Spinal cord (tissue), 9 donors: ENCODE measurements at regions not wholly inside any gene's neighbourhood (a gene's known extent, or its start where the extent isn't known, plus 50 kb on each side); places are given as distances from the start of the nearest gene placed in this dataset.

Experiments used
- DNase-seq, 6 donors: peaks; one replicate each; pipeline versions ENCODE4 v3.0.0 to v3.0.0-alpha.2; 2013 to 2015; ENCODE audit warnings: low spot score in 6 of 6, low read depth in 4 of 6
- H3K27ac ChIP-seq: one replicate; pipeline ENCODE4 v1.5.1; 2013; ENCODE audit warnings: low read depth, low read length, control low read depth
- H3K27me3 ChIP-seq: one replicate; pipeline ENCODE4 v1.6.1; 2013; ENCODE audit warnings: low read length; ENCODE audit not compliant: control insufficient read depth, insufficient read depth
- H3K36me3 ChIP-seq: one replicate; pipeline ENCODE4 v1.6.1; 2013; ENCODE audit warnings: low read length; ENCODE audit not compliant: control insufficient read depth, insufficient read depth
- H3K4me1 ChIP-seq: one replicate; pipeline ENCODE4 v1.6.1; 2013; ENCODE audit warnings: low read length; ENCODE audit not compliant: control insufficient read depth, insufficient read depth
- H3K4me3 ChIP-seq: one replicate; pipeline ENCODE4 v1.5.1; 2013; ENCODE audit warnings: low read depth, low read length, control low read depth
- H3K9me3 ChIP-seq: one replicate; pipeline ENCODE4 v1.6.1; 2013; ENCODE audit warnings: low read length; ENCODE audit not compliant: control insufficient read depth, insufficient read depth
- WGBS: methylation state at CpG from one replicate; pipeline ENCODE4 v1.1.5; 2013; ENCODE audit warnings: missing lambda C conversion rate; ENCODE audit not compliant: insufficient coverage; 5-methylcytosine and 5-hydroxymethylcytosine counted together
- donor health status: healthy.

- H3K4me1 ChIP-seq, result peaks cover 26% of the 10 kb centered on the region
- no peaks in the 10 kb centered on the region for H3K36me3 ChIP-seq
- H3K4me3 ChIP-seq, result no peak overlapping the region
- no peak overlapping the region for H3K27ac ChIP-seq
- H3K9me3 ChIP-seq, result peaks cover 1% of the 10 kb centered on the region
- no peak for DNase-seq
- 85% methylated on average over 5 of the region's 7 CpGs for WGBS
- H3K27me3 ChIP-seq, result peaks cover 16% of the 10 kb centered on the region
Observed at GRCh38 chr17:77568540-77568939, 390.0 kb upstream of the TNRC6C start.

- no peak overlapping the region for H3K27ac ChIP-seq
- no peak overlapping the region for H3K4me3 ChIP-seq
Observed at GRCh38 chr17:77569846-77570564, 388.5 kb upstream of the TNRC6C start.

GRCh38 chr17:77570565-77570898, 388.0 kb upstream of the TNRC6C start:
- peaks cover 16% of the 10 kb centered on the region for H3K27me3 ChIP-seq

More at GRCh38 chr17:77569846-77570564, 388.5 kb upstream of the TNRC6C start:
- Histone ChIP-seq H3K36me3 (no peaks in the 10 kb centered on the region), H3K9me3 (no peaks in the 10 kb centered on the region), H3K27me3 (peaks cover 16% of the 10 kb centered on the region), H3K4me1 (peaks cover 26% of the 10 kb centered on the region)
- DNase-seq, result no peak
- WGBS, result 92% methylated on average over 21 of the region's 21 CpGs

GRCh38 chr17:77571155-77571981, 387.1 kb upstream of the TNRC6C start:
- WGBS, result 11% methylated on average over 16 of the region's 35 CpGs
- peak in 4 of 6 donors; percentile 36 to 95 (median 76) for DNase-seq
- peak overlapping the region; percentile 18 for H3K4me3 ChIP-seq

More at GRCh38 chr17:77570565-77570898, 388.0 kb upstream of the TNRC6C start:
- no peak overlapping the region for H3K27ac ChIP-seq
- 79% methylated on average over 7 of the region's 7 CpGs for WGBS
- H3K9me3 ChIP-seq, result no peaks in the 10 kb centered on the region
- H3K4me3 ChIP-seq, result no peak overlapping the region
- peaks cover 26% of the 10 kb centered on the region for H3K4me1 ChIP-seq
- H3K36me3 ChIP-seq, result no peaks in the 10 kb centered on the region
- no peak for DNase-seq

GRCh38 chr17:77572065-77572601, 386.4 kb upstream of the TNRC6C start:
- H3K4me1 ChIP-seq, result peaks cover 26% of the 10 kb centered on the region
- H3K27ac ChIP-seq, result no peak overlapping the region
- H3K27me3 ChIP-seq, result peaks cover 16% of the 10 kb centered on the region
- no peaks in the 10 kb centered on the region for H3K9me3 ChIP-seq
- DNase-seq, result no peak
- 18% methylated on average over 12 of the region's 15 CpGs for WGBS
- H3K36me3 ChIP-seq, result no peaks in the 10 kb centered on the region
- H3K4me3 ChIP-seq, result no peak overlapping the region

More at GRCh38 chr17:77571155-77571981, 387.1 kb upstream of the TNRC6C start:
- no peaks in the 10 kb centered on the region for H3K9me3 ChIP-seq
- H3K4me1 ChIP-seq, result peaks cover 26% of the 10 kb centered on the region
- H3K27ac ChIP-seq, result no peak overlapping the region
- peaks cover 16% of the 10 kb centered on the region for H3K27me3 ChIP-seq
- H3K36me3 ChIP-seq, result no peaks in the 10 kb centered on the region

- H3K4me1 ChIP-seq, result peaks cover 26% of the 10 kb centered on the region
- WGBS, result 93% methylated on average over 3 of the region's 5 CpGs
- H3K9me3 ChIP-seq, result no peaks in the 10 kb centered on the region
- H3K27me3 ChIP-seq, result peaks cover 16% of the 10 kb centered on the region
- H3K4me3 ChIP-seq, result no peak overlapping the region
- H3K27ac ChIP-seq, result no peak overlapping the region
- no peak for DNase-seq
- no peaks in the 10 kb centered on the region for H3K36me3 ChIP-seq
Observed at GRCh38 chr17:77572851-77573250, 385.7 kb upstream of the TNRC6C start.

GRCh38 chr17:77577491-77577890, 381.0 kb upstream of the TNRC6C start:
- H3K4me3 ChIP-seq, result no peak overlapping the region
- peaks cover 5% of the 10 kb centered on the region for H3K27me3 ChIP-seq
- no peak for DNase-seq
- 94% methylated on average over 4 of the region's 7 CpGs for WGBS
- peaks cover 5% of the 10 kb centered on the region for H3K4me1 ChIP-seq
- H3K36me3 ChIP-seq, result no peaks in the 10 kb centered on the region
- no peak overlapping the region for H3K27ac ChIP-seq
- no peaks in the 10 kb centered on the region for H3K9me3 ChIP-seq

GRCh38 chr17:77579131-77579530, 379.4 kb upstream of the TNRC6C start:
- H3K4me3 ChIP-seq, result no peak overlapping the region
- H3K36me3 ChIP-seq, result no peaks in the 10 kb centered on the region
- no peak overlapping the region for H3K27ac ChIP-seq
- H3K4me1 ChIP-seq, result no peaks in the 10 kb centered on the region
- no peaks in the 10 kb centered on the region for H3K9me3 ChIP-seq
- 91% methylated on average over 9 of the region's 9 CpGs for WGBS
- DNase-seq, result no peak
- no peaks in the 10 kb centered on the region for H3K27me3 ChIP-seq

GRCh38 chr17:77579682-77580081, 378.8 kb upstream of the TNRC6C start:
- 72% methylated on average over 6 of the region's 6 CpGs for WGBS
- Histone ChIP-seq H3K4me3 (no peak overlapping the region), H3K27me3 (no peaks in the 10 kb centered on the region), H3K4me1 (no peaks in the 10 kb centered on the region), H3K27ac (no peak overlapping the region), H3K9me3 (no peaks in the 10 kb centered on the region), H3K36me3 (no peaks in the 10 kb centered on the region)
- DNase-seq, result no peak
